Esophagus squamous epithelium (tissue), 5 donors: ENCODE measurements at regions not wholly inside any gene's neighbourhood (a gene's known extent, or its start where the extent isn't known, plus 50 kb on each side); places are given as distances from the start of the nearest gene placed in this dataset.

Experiments
- DNase-seq: peaks from one replicate; lab custom pipeline; 2025; lab: John Stamatoyannopoulos, UW
- H3K27ac ChIP-seq, 4 donors: fragments of 200-600 bp; sonication (generic); one replicate each; pipeline ENCODE4 v1.5.1; 2016 to 2019; ENCODE audit warnings: mild to moderate bottlenecking in 1 of 4
- H3K27me3 ChIP-seq, 4 donors: fragments of 200-600 bp; sonication (generic); 1 replicate in 3 of 4; 2 replicates in 1 of 4; pipeline versions ENCODE4 v1.5.1 to v1.6.0; 2017 to 2021; ENCODE audit warnings: antibody characterized with exemption in 1 of 4
- H3K36me3 ChIP-seq, 3 donors: fragments of 200-600 bp; sonication (generic); one replicate each; pipeline ENCODE4 v1.5.1; 2016 to 2019
- H3K4me1 ChIP-seq, 3 donors: fragments of 200-600 bp; sonication (generic); one replicate each; pipeline ENCODE4 v1.5.1; 2017 to 2019
- H3K4me3 ChIP-seq, 4 donors: fragments of 200-600 bp; sonication (generic); 1 replicate in 3 of 4; 2 replicates in 1 of 4; pipeline ENCODE4 v1.5.1; 2016 to 2019; ENCODE audit warnings: mild to moderate bottlenecking in 2 of 4, moderate library complexity in 1 of 4
- H3K9me3 ChIP-seq, 3 donors: fragments of 200-600 bp; sonication (generic); one replicate each; pipeline ENCODE4 v1.5.1; 2016 to 2019
- POLR2A ChIP-seq, 4 donors: fragments of 450-650 bp; IDR thresholded peaks; one replicate each; pipeline ENCODE4 v1.6.1; 2017; ENCODE audit warnings: antibody characterized with exemption in 4 of 4, mild to moderate bottlenecking in 4 of 4, moderate library complexity in 3 of 4
- WGBS, 2 donors: methylation state at CpG; one replicate each; pipeline ENCODE4 v1.1.5; 2018; 5-methylcytosine and 5-hydroxymethylcytosine counted together
- intact Hi-C: fragments of 100-400 bp; cut with DNase I; formaldehyde crosslinking; loops from one replicate; pipeline ENCODE4 v1.15.0; 2022
- TF ChIP-seq, protein P1 (sequence below), 6 experiments: fragments of 450-650 bp in 4 of 6; fragments of 200-600 bp in 2 of 6; sonication (generic) in 2 of 6; IDR thresholded peaks; one replicate each; pipeline ENCODE4 v1.5.1; 2016 to 2019; ENCODE audit warnings: antibody characterized with exemption in 6 of 6, mild to moderate bottlenecking in 4 of 6, moderate library complexity in 4 of 6
- donor health status: DM: yes; HTN: yes; CAD: no.

DNA sequence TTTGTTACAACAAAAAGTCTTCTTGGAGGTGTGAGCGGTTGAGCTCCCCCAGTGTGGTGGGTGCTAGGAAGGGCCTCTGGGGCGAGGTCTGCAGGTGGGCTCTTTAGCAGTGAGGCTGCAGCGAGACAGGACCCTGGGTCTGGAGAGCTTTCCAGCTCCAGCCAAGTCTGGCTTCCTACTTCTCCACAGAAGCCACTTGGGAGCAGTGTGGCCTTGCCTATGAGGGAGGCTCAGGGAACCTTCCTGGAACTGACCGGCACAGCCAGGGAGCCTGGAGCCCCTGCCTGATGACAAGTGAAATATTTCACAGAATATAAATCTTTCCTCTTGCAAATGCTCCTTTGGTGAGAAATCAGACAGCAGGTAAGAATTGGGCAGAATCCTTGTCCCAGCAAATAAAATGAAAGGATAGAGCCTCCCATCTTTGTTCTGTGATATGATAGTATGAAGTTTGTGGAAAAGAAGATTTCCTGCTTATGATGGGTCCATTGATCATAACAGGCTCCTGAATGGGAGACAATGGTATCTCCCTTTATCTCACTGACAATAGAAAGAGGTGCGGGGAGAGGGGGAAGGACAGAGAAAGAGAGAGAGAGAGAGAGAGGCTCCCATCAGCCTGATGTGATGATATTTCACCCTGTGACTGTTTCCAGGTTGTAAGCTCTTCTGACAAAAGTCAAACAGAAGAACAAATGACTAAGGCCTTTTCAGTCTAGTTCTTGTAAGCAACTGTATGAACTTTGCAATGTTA lies 289.8 kb upstream of the SPRED2 start:
- H3K27me3 ChIP-seq: no peaks in the 10 kb centered on the region
- H3K27ac ChIP-seq: no peak overlapping the region
- DNase-seq: no peak
- peaks cover 0 to 10% (median 0%) of the 10 kb centered on the region in 3 donors for H3K4me1 ChIP-seq
- 56 to 80% methylated on average over 3 to 5 of the region's 5 CpGs for WGBS, 2 donors
- TF ChIP-seq, protein P1, sequence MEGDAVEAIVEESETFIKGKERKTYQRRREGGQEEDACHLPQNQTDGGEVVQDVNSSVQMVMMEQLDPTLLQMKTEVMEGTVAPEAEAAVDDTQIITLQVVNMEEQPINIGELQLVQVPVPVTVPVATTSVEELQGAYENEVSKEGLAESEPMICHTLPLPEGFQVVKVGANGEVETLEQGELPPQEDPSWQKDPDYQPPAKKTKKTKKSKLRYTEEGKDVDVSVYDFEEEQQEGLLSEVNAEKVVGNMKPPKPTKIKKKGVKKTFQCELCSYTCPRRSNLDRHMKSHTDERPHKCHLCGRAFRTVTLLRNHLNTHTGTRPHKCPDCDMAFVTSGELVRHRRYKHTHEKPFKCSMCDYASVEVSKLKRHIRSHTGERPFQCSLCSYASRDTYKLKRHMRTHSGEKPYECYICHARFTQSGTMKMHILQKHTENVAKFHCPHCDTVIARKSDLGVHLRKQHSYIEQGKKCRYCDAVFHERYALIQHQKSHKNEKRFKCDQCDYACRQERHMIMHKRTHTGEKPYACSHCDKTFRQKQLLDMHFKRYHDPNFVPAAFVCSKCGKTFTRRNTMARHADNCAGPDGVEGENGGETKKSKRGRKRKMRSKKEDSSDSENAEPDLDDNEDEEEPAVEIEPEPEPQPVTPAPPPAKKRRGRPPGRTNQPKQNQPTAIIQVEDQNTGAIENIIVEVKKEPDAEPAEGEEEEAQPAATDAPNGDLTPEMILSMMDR (IDR thresholded peaks at IDR 0.05): peak in 4 of 6 experiments; percentile 17 to 40 (median 28)
- TF ChIP-seq POLR2A (IDR thresholded peaks at IDR 0.05): no peak
- intact Hi-C loops: no loop called here
- H3K4me3 ChIP-seq: no peak overlapping the region
- no peaks in the 10 kb centered on the region for H3K9me3 ChIP-seq
- no peaks in the 10 kb centered on the region for H3K36me3 ChIP-seq

DNA sequence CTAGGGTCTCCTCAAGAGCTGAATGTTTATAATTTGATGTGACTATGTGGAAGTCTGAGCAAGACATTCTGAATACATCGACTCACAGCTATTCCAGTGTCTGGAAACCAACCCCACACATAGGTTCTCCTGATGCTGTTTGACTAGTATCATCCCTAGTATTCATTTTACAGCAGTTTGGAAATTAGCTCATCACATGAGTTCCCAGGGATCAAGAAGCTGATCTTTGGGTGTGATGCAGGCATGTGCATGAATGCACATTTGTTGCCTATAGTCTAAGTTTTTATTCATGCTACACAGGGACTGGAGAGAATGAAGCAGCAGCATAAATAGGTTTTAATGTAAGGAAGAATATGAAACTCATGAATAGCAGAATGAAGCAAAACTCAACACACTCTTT lies 284.3 kb upstream of the SPRED2 start:
- Histone ChIP-seq H3K4me3 (no peak overlapping the region), H3K27ac (no peak overlapping the region), H3K27me3 (no peaks in the 10 kb centered on the region), H3K4me1 (no peaks in the 10 kb centered on the region), H3K9me3 (no peaks in the 10 kb centered on the region), H3K36me3 (no peaks in the 10 kb centered on the region)
- no peak for TF ChIP-seq POLR2A (IDR thresholded peaks at IDR 0.05)
- TF ChIP-seq, protein P1 (IDR thresholded peaks at IDR 0.05): no peak
- intact Hi-C loops: no loop called here
- no peak for DNase-seq
- WGBS, 2 donors: 55 to 75% methylated on average over 1 of the region's 1 CpG

DNA sequence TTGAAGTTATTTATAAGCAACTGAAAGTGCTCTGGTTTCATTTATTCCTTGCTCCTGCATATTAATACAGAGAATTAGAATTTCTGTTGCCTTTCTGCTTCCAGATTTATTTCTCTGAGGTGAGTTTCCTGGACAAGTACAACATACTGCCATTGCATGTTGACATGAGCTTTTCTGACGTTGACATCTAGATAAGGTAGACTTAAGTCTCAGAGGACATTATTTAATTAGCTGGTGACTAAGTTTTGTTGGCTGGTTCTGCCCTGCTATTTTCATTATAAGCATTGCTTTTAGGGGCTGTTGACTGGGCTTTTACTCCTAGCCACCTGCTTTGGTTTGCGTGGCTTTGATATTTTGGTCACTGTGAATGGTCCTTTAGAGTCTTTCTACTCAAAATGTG lies 282.9 kb upstream of the SPRED2 start:
- Histone ChIP-seq H3K4me1 (no peaks in the 10 kb centered on the region), H3K27me3 (no peaks in the 10 kb centered on the region), H3K4me3 (no peak overlapping the region), H3K36me3 (no peaks in the 10 kb centered on the region), H3K9me3 (no peaks in the 10 kb centered on the region), H3K27ac (no peak overlapping the region)
- WGBS, 2 donors: 49 to 79% methylated on average over 2 of the region's 2 CpGs
- intact Hi-C loops: no loop called here
- no peak for DNase-seq
- no peak for TF ChIP-seq POLR2A (IDR thresholded peaks at IDR 0.05)
- TF ChIP-seq, protein P1 (IDR thresholded peaks at IDR 0.05): no peak

DNA sequence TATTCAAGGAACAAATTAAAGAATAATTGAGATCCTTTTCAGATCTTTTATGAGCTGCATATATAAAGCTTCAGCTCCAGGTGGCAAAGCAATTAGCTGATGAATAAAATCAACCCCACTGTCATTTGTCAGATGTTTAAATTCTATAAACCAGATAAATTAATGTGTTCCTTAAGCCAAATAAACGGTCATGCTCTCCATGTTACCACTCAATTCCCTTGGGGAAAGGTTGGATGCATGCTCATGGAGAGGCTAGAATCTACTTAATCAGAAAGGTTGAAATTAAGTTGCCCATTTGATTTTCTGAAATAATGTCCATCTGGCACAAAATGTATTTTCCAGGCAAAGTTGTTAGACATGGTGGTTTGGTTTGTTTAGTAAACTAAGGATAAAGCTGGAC lies 282.5 kb upstream of the SPRED2 start:
- DNase-seq: no peak
- WGBS, 2 donors: 47 to 48% methylated on average over 1 of the region's 1 CpG
- intact Hi-C loops: no loop called here
- H3K27ac ChIP-seq: no peak overlapping the region
- no peak overlapping the region for H3K4me3 ChIP-seq
- H3K27me3 ChIP-seq: no peaks in the 10 kb centered on the region
- no peaks in the 10 kb centered on the region for H3K36me3 ChIP-seq
- H3K9me3 ChIP-seq: no peaks in the 10 kb centered on the region
- no peaks in the 10 kb centered on the region for H3K4me1 ChIP-seq
- TF ChIP-seq, protein P1 (IDR thresholded peaks at IDR 0.05): no peak
- no peak for TF ChIP-seq POLR2A (IDR thresholded peaks at IDR 0.05)

DNA sequence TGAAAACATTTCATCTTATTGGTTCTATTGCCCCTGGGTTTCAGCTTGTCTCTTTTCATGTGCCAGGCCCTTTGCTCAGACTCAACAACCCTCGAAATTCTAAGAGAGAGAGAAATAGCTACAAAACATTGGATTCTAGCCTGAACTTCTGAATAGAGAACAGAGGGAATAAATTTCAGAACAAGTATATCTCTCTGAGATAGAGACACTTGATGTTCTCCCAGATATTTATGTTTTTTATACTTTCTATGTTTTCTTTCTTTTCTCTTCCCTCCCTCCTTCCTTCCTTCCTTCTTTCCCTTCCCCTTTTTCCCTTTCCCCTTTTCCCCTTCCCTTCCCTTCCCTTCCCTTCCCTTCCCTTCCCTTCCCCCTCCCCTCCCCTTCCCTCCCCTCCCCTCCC lies 279.5 kb upstream of the SPRED2 start:
- no peak for TF ChIP-seq POLR2A (IDR thresholded peaks at IDR 0.05)
- TF ChIP-seq, protein P1 (IDR thresholded peaks at IDR 0.05): no peak
- no peak overlapping the region for H3K4me3 ChIP-seq
- no peaks in the 10 kb centered on the region for H3K9me3 ChIP-seq
- intact Hi-C loops: no loop called here
- DNase-seq: no peak
- H3K27me3 ChIP-seq: no peaks in the 10 kb centered on the region
- no peaks in the 10 kb centered on the region for H3K36me3 ChIP-seq
- WGBS, 2 donors: 50 to 56% methylated on average over 1 of the region's 1 CpG
- H3K27ac ChIP-seq: no peak overlapping the region
- no peaks in the 10 kb centered on the region for H3K4me1 ChIP-seq
